ENCODE measurements at regions not wholly inside any gene's neighbourhood (a gene's known extent, or its start where the extent isn't known, plus 50 kb on each side); places are given as distances from the start of the nearest gene placed in this dataset.
A peak's percentile ranks its signal among the peaks of the same experiment; 100 is the strongest.

GRCh38 chr11:15617126-15617525 is 502.4 kb downstream of the INSC start:
- DNase-seq (ENCODE audit: low read depth in 3 of 3), result no peak

- DNase-seq (ENCODE audit: low read depth in 3 of 3), result no peak
These were observed 503.9 kb downstream of the INSC start for GRCh38 chr11:15618583-15619032.

DNA sequence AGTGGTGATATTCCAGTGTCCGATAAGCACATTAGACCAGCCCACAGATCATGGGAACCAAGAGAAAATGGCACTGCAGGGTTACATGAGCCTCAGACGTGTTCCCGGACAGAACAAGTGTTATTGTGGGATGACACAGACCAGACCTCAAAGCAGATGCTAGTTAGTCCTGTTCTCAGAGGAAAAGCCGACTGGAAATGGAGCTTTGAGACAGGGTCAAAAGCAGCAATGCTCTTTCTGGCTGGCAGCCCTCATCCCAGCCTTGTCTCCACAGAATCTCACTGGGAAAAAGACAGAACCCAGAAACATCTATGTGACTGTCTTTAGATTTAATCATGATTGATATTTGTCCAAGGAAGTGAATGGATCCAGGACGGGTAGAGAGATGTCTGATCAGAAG is 506.8 kb downstream of the INSC start:
- DNase-seq (ENCODE audit: low read depth in 3 of 3), result no peak

DNA sequence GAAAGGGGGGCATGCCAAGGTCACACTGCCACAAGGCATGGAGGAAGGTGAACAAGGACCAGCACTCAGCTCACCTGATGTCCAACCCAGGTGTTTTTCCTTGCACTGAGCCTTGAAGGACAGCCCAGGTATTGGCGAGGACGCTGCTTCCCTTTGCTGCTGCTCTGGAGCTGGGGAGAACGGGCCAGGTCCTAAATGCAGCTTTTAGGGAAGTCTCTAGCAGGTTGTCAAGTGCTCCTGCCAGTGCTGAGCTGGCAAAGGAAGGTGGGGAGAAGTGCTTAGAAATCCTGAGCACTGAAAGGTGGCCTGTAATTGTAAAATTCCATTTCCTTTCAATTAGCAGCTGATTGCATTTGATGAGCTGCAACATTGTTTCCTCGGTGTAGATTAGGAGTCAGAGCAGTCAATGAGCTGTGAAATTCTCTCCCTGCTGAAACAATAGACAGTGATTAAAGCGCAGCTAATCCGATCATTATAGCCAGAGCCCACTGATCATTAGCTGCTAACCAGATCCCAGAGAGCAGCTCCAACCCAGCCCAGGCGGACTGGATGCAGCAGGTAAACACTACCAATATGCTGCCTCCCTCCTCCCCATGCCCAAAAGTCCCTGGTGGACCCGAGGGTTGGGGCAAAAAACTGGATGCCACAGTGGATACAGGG is 507.6 kb downstream of the INSC start:
- DNase-seq (ENCODE audit: low read depth in 3 of 3), result no peak

DNA sequence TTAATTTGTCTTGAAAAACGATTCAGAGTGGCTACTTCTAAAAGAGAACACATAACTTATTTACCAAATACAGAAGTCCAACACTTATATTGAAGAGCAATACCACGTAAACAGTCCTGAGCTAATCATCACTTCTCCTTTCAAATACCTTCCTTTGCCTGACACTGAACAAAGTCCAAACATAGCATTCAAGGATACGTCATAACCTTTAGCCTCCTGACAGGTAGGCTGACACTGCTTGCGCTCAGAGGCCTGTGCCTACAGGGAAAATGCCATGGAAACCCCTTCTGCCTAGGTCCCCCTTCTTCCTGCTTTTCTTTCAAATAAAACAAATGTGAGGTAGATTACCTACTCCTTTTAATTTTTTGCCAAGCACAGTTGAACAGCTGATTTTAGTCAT is 510.0 kb downstream of the INSC start:
- no peak for DNase-seq (ENCODE audit: low read depth in 3 of 3)

GRCh38 chr11:15625691-15626090 is 511.0 kb downstream of the INSC start:
- no peak for DNase-seq (ENCODE audit: low read depth in 3 of 3)

- DNase-seq (ENCODE audit: low read depth in 3 of 3), result no peak
These were observed 512.8 kb downstream of the INSC start for GRCh38 chr11:15627560-15627959.

DNA sequence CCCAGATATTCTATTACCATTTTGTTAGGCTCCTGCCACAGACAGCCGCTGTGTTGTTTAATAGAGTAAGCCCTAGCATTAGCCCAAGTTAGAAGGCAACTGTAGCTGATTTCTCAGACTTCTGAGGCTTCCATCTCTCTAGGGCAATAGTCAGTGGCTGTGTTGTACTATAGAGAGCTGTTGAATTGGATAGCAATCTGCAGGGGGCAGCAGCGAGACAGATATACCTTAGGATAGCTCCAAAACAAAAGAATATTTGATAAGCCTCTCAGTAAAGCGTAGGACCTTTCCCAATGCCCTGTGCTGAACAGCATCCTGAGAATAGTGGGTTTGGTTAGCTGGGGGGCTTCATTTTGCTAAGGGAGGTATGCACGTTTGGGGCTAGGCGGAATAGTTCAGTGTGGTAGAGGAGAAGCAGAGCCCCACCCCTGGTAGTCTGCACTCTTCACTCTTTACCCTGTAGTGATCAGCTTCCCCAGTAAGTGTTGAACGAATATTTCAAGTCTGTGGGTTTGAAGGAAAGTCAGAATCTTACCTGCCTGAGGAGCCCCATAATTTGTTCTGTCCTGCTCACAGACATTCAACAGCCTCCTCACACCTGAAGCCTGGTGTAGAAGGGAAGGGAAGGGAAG is 515.1 kb downstream of the INSC start:
- DNase-seq (ENCODE audit: low read depth in 3 of 3), result no peak

- DNase-seq (ENCODE audit: low read depth in 3 of 3), result no peak
These were observed 516.2 kb downstream of the INSC start for GRCh38 chr11:15630896-15631295.

GRCh38 chr11:15635521-15635920 is 520.8 kb downstream of the INSC start:
- no peak for DNase-seq (ENCODE audit: low read depth in 3 of 3)

DNA sequence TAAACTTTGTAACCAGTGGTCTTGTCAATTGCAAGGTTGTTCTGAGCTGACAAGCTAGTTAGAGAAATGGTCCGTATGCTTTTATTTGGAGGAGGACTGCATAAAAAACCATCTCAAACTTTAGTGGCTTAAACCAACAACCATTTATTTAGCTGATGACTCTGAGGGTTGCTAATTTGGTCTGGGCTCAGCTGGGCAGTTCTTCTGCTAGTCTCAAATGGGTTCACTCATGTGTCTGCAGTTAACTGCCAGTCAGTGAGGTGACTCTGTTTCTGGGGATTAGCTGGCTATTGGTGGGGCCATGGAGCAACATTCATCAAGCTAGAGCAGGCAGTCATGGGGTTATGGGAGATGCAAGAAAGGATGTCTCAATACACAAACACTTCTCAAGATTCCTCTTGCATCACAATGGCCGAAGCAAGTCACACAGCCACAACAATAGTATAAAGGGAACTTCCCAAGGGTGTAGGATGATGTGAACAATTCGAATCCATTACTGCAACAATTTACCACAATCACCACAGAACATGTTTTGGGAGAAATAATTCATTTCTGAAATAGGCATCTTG is 521.9 kb downstream of the INSC start:
- DNase-seq (ENCODE audit: low read depth in 3 of 3), result no peak

DNA sequence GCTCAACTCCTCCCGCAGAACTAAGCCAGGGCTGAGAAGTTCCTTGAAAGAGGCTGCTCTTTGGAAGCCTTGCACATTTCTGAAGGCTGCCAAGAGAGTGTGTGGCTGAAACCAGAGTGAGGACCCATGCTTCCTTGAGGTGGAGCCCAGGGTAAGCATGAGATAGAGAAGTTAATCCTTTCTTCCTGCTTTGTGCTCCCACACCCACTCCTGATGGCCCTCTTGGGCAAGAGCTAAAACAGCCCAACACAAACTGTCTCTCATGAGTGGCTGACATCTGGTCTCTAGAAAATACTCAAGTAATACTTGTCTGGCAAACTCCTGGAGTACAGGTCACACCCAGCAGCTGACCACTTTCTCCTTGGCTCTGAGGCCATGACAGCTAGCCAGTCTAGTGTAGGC is 523.7 kb downstream of the INSC start:
- no peak for DNase-seq (ENCODE audit: low read depth in 3 of 3)

- no peak for DNase-seq (ENCODE audit: low read depth in 3 of 3)
These were observed 525.6 kb downstream of the INSC start for GRCh38 chr11:15640318-15640717.

DNA sequence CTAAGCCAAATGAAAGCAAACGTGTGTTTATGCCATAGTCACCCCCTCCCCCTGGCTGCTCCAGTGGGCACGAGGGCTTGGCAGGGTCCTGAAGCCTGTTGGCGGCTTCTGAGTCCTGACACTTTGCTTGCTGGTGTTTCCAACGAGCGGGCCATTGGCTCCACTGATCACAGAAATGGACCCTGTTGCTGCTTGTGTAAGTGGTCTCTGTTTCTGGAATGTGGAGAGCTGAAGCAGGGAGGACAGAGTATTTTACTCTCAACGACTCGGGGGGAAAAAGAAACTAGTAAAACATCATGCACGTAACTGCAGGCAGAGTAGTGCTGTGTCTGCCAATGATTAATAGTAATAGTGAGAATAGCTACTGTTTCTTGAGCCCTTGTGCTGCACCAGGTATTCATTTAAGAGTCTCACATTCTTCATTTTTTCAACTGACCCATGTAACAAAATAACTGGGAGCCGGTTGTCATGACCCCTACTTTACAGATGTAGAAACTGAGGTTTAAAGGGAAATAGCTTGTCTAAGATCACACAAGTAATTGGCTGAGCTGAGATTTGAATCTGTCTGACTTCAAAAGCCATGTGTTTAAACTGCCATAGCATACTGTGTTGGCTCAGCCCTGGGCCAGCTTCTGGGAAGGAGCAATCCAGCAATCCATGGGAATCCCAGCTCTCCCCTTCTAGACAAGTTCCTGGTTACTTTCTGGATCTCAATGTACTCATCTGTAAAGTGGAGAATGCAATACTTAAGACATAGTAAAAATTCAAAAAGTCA is 526.7 kb downstream of the INSC start:
- DNase-seq (ENCODE audit: low read depth in 3 of 3), result no peak

DNA sequence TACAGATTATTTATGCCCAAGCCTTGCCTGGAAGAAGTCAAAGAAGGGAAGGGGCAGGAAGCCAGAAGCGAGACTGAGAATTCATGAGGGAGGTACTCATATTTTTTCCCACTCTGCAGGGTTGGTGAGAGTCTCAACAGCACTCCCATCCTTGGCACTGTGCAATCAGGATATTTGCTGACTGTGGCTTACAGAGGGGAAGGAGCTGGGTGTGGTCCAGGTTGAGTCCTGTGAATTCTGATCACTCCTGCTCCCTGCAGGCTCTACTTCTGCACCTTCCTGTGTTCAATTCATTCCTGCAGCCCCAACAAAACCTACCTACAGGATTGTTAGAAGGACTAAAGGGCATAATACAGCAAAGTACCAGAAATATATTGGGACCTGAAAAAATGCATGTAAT is 530.5 kb downstream of the INSC start:
- no peak for DNase-seq (ENCODE audit: low read depth in 3 of 3)

- DNase-seq (ENCODE audit: low read depth in 3 of 3), result no peak
These were observed 534.8 kb downstream of the INSC start for GRCh38 chr11:15649371-15650104.

- peak; percentile 26 to 47 (median 44) for DNase-seq (ENCODE audit: low read depth in 3 of 3)
These were observed 535.6 kb downstream of the INSC start for GRCh38 chr11:15650105-15650938.

DNA sequence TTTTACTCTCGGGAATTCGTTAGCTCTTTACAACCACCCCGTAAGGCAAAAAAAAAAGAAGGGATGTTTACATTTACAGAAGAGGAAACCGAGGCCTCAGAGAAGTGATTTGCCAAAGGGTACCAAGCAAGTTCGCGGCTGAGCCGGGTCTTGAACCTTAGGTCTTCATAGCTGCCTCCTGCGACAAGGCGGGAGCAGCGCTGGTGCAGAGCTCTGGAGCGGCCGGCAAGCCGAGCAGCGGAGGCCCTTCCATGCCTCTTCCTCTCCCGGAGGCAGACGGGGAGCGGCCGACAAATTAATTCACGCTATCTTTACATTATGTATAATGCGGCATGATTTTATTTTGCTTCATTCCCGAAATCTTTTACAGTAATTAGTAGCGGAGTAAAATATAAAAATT is 536.3 kb downstream of the INSC start:
- no peak for DNase-seq (ENCODE audit: low read depth in 3 of 3)

DNA sequence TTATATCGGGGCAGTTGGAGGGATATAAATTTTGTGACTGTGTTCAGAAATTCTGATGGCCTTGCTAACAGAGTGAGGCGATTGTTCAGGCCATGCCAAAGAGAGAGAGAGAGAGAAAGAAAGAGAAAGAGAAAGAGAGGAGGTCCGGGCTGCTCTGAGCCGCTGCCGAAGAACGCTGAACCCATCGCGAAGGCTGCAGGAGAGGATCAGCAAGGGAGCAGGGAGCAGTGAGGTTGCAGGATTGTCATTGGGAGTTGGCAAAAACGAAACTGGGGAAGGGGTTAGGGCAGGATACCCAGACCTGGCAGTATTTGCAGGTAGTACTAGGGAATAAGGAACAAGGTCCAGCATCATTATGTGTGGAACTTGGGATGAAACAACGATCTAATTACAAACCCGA is 537.1 kb downstream of the INSC start:
- DNase-seq (ENCODE audit: low read depth in 3 of 3), result no peak

DNA sequence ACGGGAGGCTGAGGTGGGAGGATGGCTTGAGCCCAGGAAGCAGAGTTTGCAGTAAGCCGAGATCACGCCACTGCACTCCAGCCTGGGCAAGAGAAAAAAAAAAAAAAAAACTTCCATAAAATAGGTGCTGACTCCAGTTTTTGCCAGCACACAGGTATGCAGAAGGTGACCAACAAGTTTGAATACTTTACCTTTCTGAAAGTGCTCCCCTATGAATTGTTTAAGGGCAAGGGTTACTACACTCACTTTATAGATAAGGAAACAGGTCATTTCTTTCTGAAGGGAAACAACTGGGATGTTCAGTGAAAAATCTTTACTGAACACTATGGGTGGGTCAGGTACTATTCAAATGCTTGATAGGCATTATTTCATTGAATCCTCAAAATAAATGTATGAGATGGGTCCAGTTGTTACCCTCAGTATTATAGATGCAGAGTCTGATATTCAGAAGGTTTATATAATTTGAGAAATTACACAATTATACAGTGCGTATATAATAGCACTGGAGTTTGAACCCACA is 538.5 kb downstream of the INSC start:
- no peak for DNase-seq (ENCODE audit: low read depth in 3 of 3)

- no peak for DNase-seq (ENCODE audit: low read depth in 3 of 3)
These were observed 539.7 kb downstream of the INSC start for GRCh38 chr11:15654451-15654850.

Data from stimulated activated CD4-positive, alpha-beta T cell treated with anti-CD3 and anti-CD28 coated beads, TNF-alpha, amount 100 ng/mL, for 4 hours (primary cell).